B cell (primary cell): ENCODE measurements at regions not wholly inside any gene's neighbourhood (a gene's known extent, or its start where the extent isn't known, plus 50 kb on each side); places are given as distances from the start of the nearest gene placed in this dataset.

Experiments used
- CTCF ChIP-seq: fragments of 200-600 bp; IDR thresholded peaks from one replicate; pipeline ENCODE4 v1.8.0; 2022; ENCODE audit warnings: antibody characterized with exemption, mild to moderate bottlenecking
- EZH2 ChIP-seq: IDR thresholded peaks from 2 replicates; pipeline ENCODE4 v1.6.1; 2012; ENCODE audit warnings: borderline replicate concordance, low read depth, mild to moderate bottlenecking, moderate library complexity, low read length; ENCODE audit not compliant: insufficient read depth, poor library complexity, severe bottlenecking

- no peak for TF ChIP-seq CTCF
- no peak for TF ChIP-seq EZH2
Observed at GRCh38 chr16:16983582-16983981, 487.2 kb downstream of the XYLT1 start.
